H7 (cell line): ENCODE measurements at regions not wholly inside any gene's neighbourhood (a gene's known extent, or its start where the extent isn't known, plus 50 kb on each side); places are given as distances from the start of the nearest gene placed in this dataset.

Source experiments
- DNase-seq: peaks from one replicate; pipeline ENCODE4 v3.0.0; 2012
- H3K27me3 ChIP-seq: 2 replicates; pipeline ENCODE4 v1.6.0; 2011; ENCODE audit warnings: mild to moderate bottlenecking, low read length; ENCODE audit not compliant: control insufficient read depth, insufficient read depth
- H3K36me3 ChIP-seq: replicated peaks from 2 replicates; pipeline ENCODE4 v1.5.1; 2011; ENCODE audit warnings: low read length; ENCODE audit not compliant: control insufficient read depth, insufficient read depth
- H3K4me3 ChIP-seq: 2 replicates; pipeline ENCODE4 v1.5.1; 2011; ENCODE audit warnings: low read depth, mild to moderate bottlenecking, control low read depth, low read length, moderate library complexity; ENCODE audit not compliant: insufficient read depth

- Histone ChIP-seq H3K4me3 (no peak overlapping the region), H3K27me3 (no peaks in the 10 kb centered on the region)
- no peak for DNase-seq
Observed at GRCh38 chr4:128480945-128481344, 193.3 kb upstream of the PGRMC2 start.

GRCh38 chr4:128477540-128477939 lies 189.9 kb upstream of the PGRMC2 start:
- Histone ChIP-seq H3K27me3 (no peaks in the 10 kb centered on the region), H3K36me3 (no peaks in the 10 kb centered on the region), H3K4me3 (no peak overlapping the region)
- no peak for DNase-seq

More at GRCh38 chr4:128480945-128481344, 193.3 kb upstream of the PGRMC2 start:
- no peaks in the 10 kb centered on the region for H3K36me3 ChIP-seq

DNA sequence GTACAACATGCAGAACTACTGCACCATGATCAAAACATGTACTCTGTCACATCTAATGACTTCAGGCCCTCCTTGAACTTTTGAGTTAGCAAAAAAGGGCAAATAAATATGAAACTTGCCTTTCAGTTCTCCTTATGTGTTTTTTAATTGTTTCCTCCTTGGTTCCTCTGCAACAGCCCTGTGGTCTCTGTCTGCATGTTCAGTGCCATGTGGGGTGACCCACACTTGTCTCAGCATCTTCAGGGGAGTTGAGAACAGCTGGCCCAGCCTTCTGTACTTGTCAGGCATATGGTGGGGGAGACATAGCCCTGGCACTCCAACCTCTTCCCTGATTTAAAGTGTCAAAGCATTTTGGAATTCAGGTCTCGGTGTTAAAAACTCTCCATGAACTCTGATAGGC lies 188.0 kb upstream of the PGRMC2 start:
- no peak for DNase-seq
- no peak overlapping the region for H3K4me3 ChIP-seq

DNA sequence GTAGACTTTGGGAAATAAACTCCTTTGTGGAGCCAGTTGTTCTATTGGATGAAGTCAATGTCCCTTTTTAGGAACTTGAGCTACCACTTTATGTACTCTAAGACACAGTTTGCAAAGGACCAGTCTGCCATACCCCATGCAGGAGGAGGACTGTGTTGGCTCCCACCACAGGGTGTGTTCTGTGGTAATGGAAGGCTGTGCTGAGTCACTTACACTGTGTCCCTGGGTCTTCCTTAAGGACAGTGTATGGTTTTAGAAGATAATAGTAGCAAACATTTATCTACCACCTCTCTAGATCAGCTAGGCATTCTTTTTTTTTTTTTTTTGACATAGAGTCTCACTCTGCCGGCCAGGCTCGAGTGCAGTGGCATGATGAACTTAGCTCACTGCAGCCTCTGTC lies 184.0 kb upstream of the PGRMC2 start:
- no peak for DNase-seq

More for the DNA sequence above, 188.0 kb upstream of the PGRMC2 start:
- no peaks in the 10 kb centered on the region for H3K36me3 ChIP-seq
- no peaks in the 10 kb centered on the region for H3K27me3 ChIP-seq

DNA sequence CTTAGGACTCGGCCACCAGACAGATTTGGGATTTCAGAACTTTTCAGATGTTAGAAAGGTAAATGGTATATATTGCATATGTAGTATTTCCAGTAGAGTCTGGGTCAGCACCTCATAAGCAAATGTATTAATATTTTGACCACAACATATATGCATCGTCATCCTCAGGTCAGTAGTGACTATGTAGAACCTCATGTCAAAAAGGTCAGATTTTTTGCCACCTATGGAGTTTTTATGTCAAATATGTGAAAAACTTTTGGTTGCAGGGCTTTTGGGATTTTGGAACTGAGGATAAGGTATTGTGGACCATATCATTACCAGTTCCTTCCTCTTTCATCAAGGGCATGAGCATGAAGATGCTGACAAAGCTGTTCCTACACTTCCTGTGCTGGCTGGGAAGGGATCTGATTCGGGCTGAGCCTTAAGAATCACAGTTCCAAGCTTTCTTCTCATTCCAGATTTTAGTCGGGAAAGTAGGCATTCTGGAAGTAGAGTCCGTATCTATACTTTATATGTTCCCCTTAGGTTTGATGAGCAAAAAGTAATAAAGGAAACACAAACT lies 183.0 kb upstream of the PGRMC2 start:
- H3K36me3 ChIP-seq, result no peaks in the 10 kb centered on the region
- no peaks in the 10 kb centered on the region for H3K27me3 ChIP-seq
- H3K4me3 ChIP-seq, result no peak overlapping the region
- DNase-seq, result no peak

More for the DNA sequence above, 184.0 kb upstream of the PGRMC2 start:
- no peaks in the 10 kb centered on the region for H3K27me3 ChIP-seq
- no peaks in the 10 kb centered on the region for H3K36me3 ChIP-seq
- no peak overlapping the region for H3K4me3 ChIP-seq

GRCh38 chr4:128468123-128468989 lies 180.7 kb upstream of the PGRMC2 start:
- no peak for DNase-seq
- H3K27me3 ChIP-seq, result no peaks in the 10 kb centered on the region
- H3K4me3 ChIP-seq, result no peak overlapping the region
- no peaks in the 10 kb centered on the region for H3K36me3 ChIP-seq

GRCh38 chr4:128465523-128465922 lies 177.9 kb upstream of the PGRMC2 start:
- no peak overlapping the region for H3K4me3 ChIP-seq
- H3K27me3 ChIP-seq, result no peaks in the 10 kb centered on the region
- no peaks in the 10 kb centered on the region for H3K36me3 ChIP-seq
- no peak for DNase-seq

- DNase-seq, result no peak
- H3K4me3 ChIP-seq, result no peak overlapping the region
Observed at GRCh38 chr4:128463006-128463405, 175.4 kb upstream of the PGRMC2 start.

GRCh38 chr4:128462103-128462783 lies 174.6 kb upstream of the PGRMC2 start:
- Histone ChIP-seq H3K27me3 (no peaks in the 10 kb centered on the region), H3K36me3 (no peaks in the 10 kb centered on the region), H3K4me3 (no peak overlapping the region)
- no peak for DNase-seq

More at GRCh38 chr4:128463006-128463405, 175.4 kb upstream of the PGRMC2 start:
- Histone ChIP-seq H3K27me3 (no peaks in the 10 kb centered on the region), H3K36me3 (no peaks in the 10 kb centered on the region)

- Histone ChIP-seq H3K4me3 (no peak overlapping the region), H3K27me3 (no peaks in the 10 kb centered on the region), H3K36me3 (no peaks in the 10 kb centered on the region)
- DNase-seq, result no peak
Observed at GRCh38 chr4:128461291-128462102, 173.9 kb upstream of the PGRMC2 start.

GRCh38 chr4:128459547-128459946 lies 171.9 kb upstream of the PGRMC2 start:
- Histone ChIP-seq H3K4me3 (no peak overlapping the region), H3K27me3 (no peaks in the 10 kb centered on the region), H3K36me3 (no peaks in the 10 kb centered on the region)
- no peak for DNase-seq

DNA sequence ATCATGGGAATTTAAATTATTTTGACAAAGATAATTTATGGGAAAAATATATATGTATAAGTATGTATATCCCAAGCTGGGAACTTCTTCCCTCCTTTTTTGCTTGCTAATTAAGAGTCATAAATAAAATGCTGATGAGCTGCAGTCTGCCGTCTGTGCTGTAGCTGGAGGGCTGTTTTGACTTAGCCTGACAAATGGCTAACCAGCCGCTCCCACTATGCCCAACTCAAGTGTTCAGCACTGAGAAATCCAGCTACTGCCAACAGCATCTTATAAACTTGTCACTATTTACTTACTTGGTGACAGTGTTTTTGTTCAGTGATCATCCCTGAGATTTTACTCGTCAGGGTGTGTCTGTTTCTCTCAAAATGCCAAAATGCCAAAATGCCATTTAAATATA lies 171.2 kb upstream of the PGRMC2 start:
- Histone ChIP-seq H3K4me3 (no peak overlapping the region), H3K27me3 (no peaks in the 10 kb centered on the region), H3K36me3 (no peaks in the 10 kb centered on the region)
- no peak for DNase-seq

GRCh38 chr4:128457726-128458125 lies 170.1 kb upstream of the PGRMC2 start:
- Histone ChIP-seq H3K36me3 (no peaks in the 10 kb centered on the region), H3K4me3 (no peak overlapping the region), H3K27me3 (no peaks in the 10 kb centered on the region)
- no peak for DNase-seq

DNA sequence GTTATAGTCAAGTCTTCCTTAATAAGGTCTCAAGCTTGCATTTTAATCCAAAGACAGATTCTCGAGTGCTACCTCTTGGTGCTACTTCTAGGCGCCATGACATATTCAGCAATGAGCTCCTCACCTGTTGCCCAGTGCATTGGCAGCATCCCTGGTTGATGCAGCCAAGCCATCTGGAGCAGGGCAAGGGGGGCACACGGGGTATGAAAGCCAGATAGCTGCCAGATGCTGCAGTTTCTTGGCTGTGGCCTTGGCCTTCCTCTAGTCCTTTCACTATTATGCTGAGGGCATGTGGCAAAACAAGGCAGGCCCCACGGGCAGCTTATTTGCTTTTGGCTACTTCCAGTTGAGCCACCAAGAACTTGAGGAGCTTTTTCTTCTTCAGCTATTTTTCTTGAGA lies 168.6 kb upstream of the PGRMC2 start:
- no peak overlapping the region for H3K4me3 ChIP-seq
- no peaks in the 10 kb centered on the region for H3K36me3 ChIP-seq
- H3K27me3 ChIP-seq, result no peaks in the 10 kb centered on the region
- DNase-seq, result no peak
